Testis (tissue), 2 donors: ENCODE measurements at regions not wholly inside any gene's neighbourhood (a gene's known extent, or its start where the extent isn't known, plus 50 kb on each side); places are given as distances from the start of the nearest gene placed in this dataset.

Experiments
- DNase-seq: peaks from one replicate; pipeline ENCODE4 v3.0.0-alpha.2; 2019
- H3K27ac ChIP-seq, 2 donors: fragments of 200-600 bp; sonication (generic); one replicate each; pipeline ENCODE4 v1.5.1; 2019
- H3K27me3 ChIP-seq: fragments of 200-600 bp; sonication (generic); one replicate; pipeline ENCODE4 v1.5.1; 2019
- H3K36me3 ChIP-seq: fragments of 200-600 bp; sonication (generic); one replicate; pipeline ENCODE4 v1.5.1; 2017; ENCODE audit warnings: low read depth; ENCODE audit errors: missing control alignments
- H3K4me1 ChIP-seq: fragments of 200-600 bp; sonication (generic); one replicate; pipeline ENCODE4 v1.5.1; 2019
- H3K4me3 ChIP-seq, 2 donors: fragments of 200-600 bp; sonication (generic); one replicate each; pipeline ENCODE4 v1.5.1; 2017 to 2019
- H3K9me3 ChIP-seq: fragments of 200-600 bp; sonication (generic); one replicate; pipeline ENCODE4 v1.5.1; 2017
- CTCF ChIP-seq, 3 experiments: fragments of 450-650 bp in 2 of 3; fragments of 200-600 bp in 1 of 3; sonication (generic) in 1 of 3; IDR thresholded peaks; one replicate each; pipeline ENCODE4 v1.5.1; 2016 to 2019; ENCODE audit warnings: antibody characterized with exemption in 3 of 3, mild to moderate bottlenecking in 2 of 3, moderate library complexity in 1 of 3
- POLR2A ChIP-seq: fragments of 450-650 bp; IDR thresholded peaks from one replicate; pipeline ENCODE4 v1.6.1; 2017; ENCODE audit warnings: antibody characterized with exemption, mild to moderate bottlenecking, moderate library complexity
- WGBS, 2 donors: methylation state at CpG; one replicate each; pipeline ENCODE4 v1.1.5; 2018; 5-methylcytosine and 5-hydroxymethylcytosine counted together
- intact Hi-C: fragments of 100-400 bp; cut with DNase I; formaldehyde crosslinking; loops from one replicate; pipeline ENCODE4 v1.15.1; 2023; ENCODE audit warnings: low total_unique reads

GRCh38 chr12:27871946-27872345, 91.9 kb upstream of the MANSC4 start:
- Histone ChIP-seq H3K4me3 (no peak overlapping the region), H3K4me1 (no peaks in the 10 kb centered on the region), H3K9me3 (no peaks in the 10 kb centered on the region), H3K27ac (no peak overlapping the region), H3K36me3 (no peaks in the 10 kb centered on the region), H3K27me3 (no peaks in the 10 kb centered on the region)
- TF ChIP-seq POLR2A (no peak), CTCF (IDR thresholded peaks at IDR 0.05) (no peak)
- DNase-seq: no peak
- WGBS, 2 donors: 82 to 84% methylated on average over 3 of the region's 3 CpGs
- intact Hi-C loops: no loop called here

- no peak overlapping the region for H3K27ac ChIP-seq
- TF ChIP-seq POLR2A (no peak), CTCF (IDR thresholded peaks at IDR 0.05) (no peak)
- no peaks in the 10 kb centered on the region for H3K4me1 ChIP-seq
- H3K9me3 ChIP-seq: no peaks in the 10 kb centered on the region
- no peak for DNase-seq
- WGBS, 2 donors: 88 to 90% methylated on average over 4 of the region's 4 CpGs
- intact Hi-C loops: no loop called here
- no peak overlapping the region for H3K4me3 ChIP-seq
- H3K36me3 ChIP-seq: no peaks in the 10 kb centered on the region
- H3K27me3 ChIP-seq: no peaks in the 10 kb centered on the region
Observed at GRCh38 chr12:27870939-27871338, 90.9 kb upstream of the MANSC4 start.

- no peak for TF ChIP-seq POLR2A
- TF ChIP-seq CTCF (IDR thresholded peaks at IDR 0.05): no peak
- Histone ChIP-seq H3K4me1 (no peaks in the 10 kb centered on the region), H3K36me3 (no peaks in the 10 kb centered on the region), H3K27ac (no peak overlapping the region), H3K9me3 (no peaks in the 10 kb centered on the region), H3K27me3 (no peaks in the 10 kb centered on the region), H3K4me3 (no peak overlapping the region)
- intact Hi-C loops: no loop called here
- no peak for DNase-seq
- 79 to 85% methylated on average over 12 of the region's 12 CpGs for WGBS, 2 donors
Observed at GRCh38 chr12:27869567-27869966, 89.5 kb upstream of the MANSC4 start.

GRCh38 chr12:27868139-27868538, 88.1 kb upstream of the MANSC4 start:
- no peaks in the 10 kb centered on the region for H3K36me3 ChIP-seq
- TF ChIP-seq POLR2A (no peak), CTCF (IDR thresholded peaks at IDR 0.05) (no peak)
- H3K4me1 ChIP-seq: no peaks in the 10 kb centered on the region
- H3K4me3 ChIP-seq: no peak overlapping the region
- no peaks in the 10 kb centered on the region for H3K27me3 ChIP-seq
- intact Hi-C loops: no loop called here
- H3K9me3 ChIP-seq: no peaks in the 10 kb centered on the region
- H3K27ac ChIP-seq: no peak overlapping the region
- no peak for DNase-seq
- 95 to 97% methylated on average over 1 of the region's 1 CpG for WGBS, 2 donors

- Histone ChIP-seq H3K36me3 (no peaks in the 10 kb centered on the region), H3K27me3 (no peaks in the 10 kb centered on the region), H3K27ac (no peak overlapping the region), H3K4me1 (no peaks in the 10 kb centered on the region), H3K4me3 (no peak overlapping the region), H3K9me3 (no peaks in the 10 kb centered on the region)
- DNase-seq: no peak
- no peak for TF ChIP-seq CTCF (IDR thresholded peaks at IDR 0.05)
- TF ChIP-seq POLR2A: no peak
- intact Hi-C loops: no loop called here
- WGBS, 2 donors: 78 to 83% methylated on average over 11 of the region's 11 CpGs
Observed at GRCh38 chr12:27866373-27867101, 86.5 kb upstream of the MANSC4 start.
